GM12878 (cell line): ENCODE measurements at regions not wholly inside any gene's neighbourhood (a gene's known extent, or its start where the extent isn't known, plus 50 kb on each side); places are given as distances from the start of the nearest gene placed in this dataset.

Experiments used
- ATAC-seq: fragments of 200-7000 bp; cut with Tn5 transposase; 3 replicates; pipeline ENCODE4 v1.9.1; 2020; ENCODE audit warnings: mild to moderate bottlenecking, moderate library complexity
- BruUV-seq: library from RNA; stranded (reverse); fragments of 400-500 nt; replicated peaks from 2 replicates; lab custom pipeline; 2021; lab: Mats Ljungman, UMichigan
- CTCF ChIA-PET: fragments of 300-600 bp; sonication (Branson Sonifier 250); formaldehyde crosslinking; extraction: SDS; loops from one replicate; lab custom pipeline; 2021; ENCODE audit warnings: inconsistent platforms; lab: Yijun Ruan, JAX
- POLR2A ChIA-PET: fragments of 350-600 bp; formaldehyde crosslinking; extraction: SDS; loops from one replicate; lab custom pipeline; 2021; ENCODE audit warnings: inconsistent platforms; lab: Charles Lee
- RAD21 ChIA-PET: fragments of 300-600 bp; sonication (Branson Sonifier 250); formaldehyde crosslinking; loops from one replicate; lab custom pipeline; 2023; ENCODE audit warnings: antibody characterized with exemption; ENCODE audit not compliant: unreplicated experiment; lab: Charles Lee
- SMC1A ChIA-PET: fragments of 300-600 bp; sonication (Branson Sonifier 250); formaldehyde crosslinking; loops from one replicate; lab custom pipeline; 2023; ENCODE audit not compliant: unreplicated experiment, uncharacterized antibody; lab: Charles Lee
- DNase-seq: peaks from one replicate; pipeline ENCODE4 v3.0.0-alpha.2; 2011; ENCODE audit warnings: low read depth, low spot score
- FAIRE-seq: peaks from 3 replicates; lab custom pipeline; 2011; peaks lifted over from hg19 to GRCh38; lab: Jason Lieb, UNC
- H2AFZ ChIP-seq: 2 replicates; pipeline ENCODE4 v1.6.0; 2011; ENCODE audit warnings: low read depth, low read length, control low read depth; ENCODE audit not compliant: control insufficient read depth
- H3K27ac ChIP-seq: 2 replicates; pipeline ENCODE4 v1.5.1; 2011; ENCODE audit warnings: control low read depth; ENCODE audit not compliant: control insufficient read depth, insufficient read depth
- H3K27me3 ChIP-seq, 2 experiments: replicated peaks in 1 of 2; 2 replicates each; pipeline versions ENCODE4 v1.6.0 to v1.6.1; 2011; ENCODE audit warnings: low read length in 1 of 2; ENCODE audit not compliant: control insufficient read depth in 2 of 2, insufficient read depth in 2 of 2
- H3K36me3 ChIP-seq, 2 experiments: 2 replicates each; pipeline ENCODE4 v1.5.1; 2011; ENCODE audit warnings: low read length in 1 of 2; ENCODE audit not compliant: control insufficient read depth in 2 of 2, insufficient read depth in 2 of 2
- H3K4me1 ChIP-seq: 2 replicates; pipeline ENCODE4 v1.6.1; 2011; ENCODE audit warnings: mild to moderate bottlenecking, low read length, moderate library complexity, mixed read lengths; ENCODE audit not compliant: control insufficient read depth, insufficient read depth
- H3K4me2 ChIP-seq: 2 replicates; pipeline ENCODE4 v1.6.0; 2011; ENCODE audit warnings: control low read depth; ENCODE audit not compliant: control insufficient read depth, insufficient read depth
- H3K4me3 ChIP-seq: fragments of 200-600 bp; sonication (generic); 2 replicates; pipeline ENCODE4 v1.5.1; 2016
- H3K79me2 ChIP-seq: 2 replicates; pipeline ENCODE4 v1.6.0; 2011; ENCODE audit warnings: low read length; ENCODE audit not compliant: control insufficient read depth, insufficient read depth
- H3K9ac ChIP-seq: 2 replicates; pipeline ENCODE4 v1.8.0; 2011; ENCODE audit warnings: low read length, control low read depth, mixed read lengths; ENCODE audit not compliant: control insufficient read depth, insufficient read depth
- H3K9me3 ChIP-seq: replicated peaks from 3 replicates; pipeline ENCODE4 v1.5.1; 2011; ENCODE audit warnings: mild to moderate bottlenecking, low read length; ENCODE audit not compliant: control insufficient read depth, insufficient read depth
- H4K20me1 ChIP-seq: 2 replicates; pipeline ENCODE4 v1.6.0; 2011; ENCODE audit not compliant: control insufficient read depth, insufficient read depth
- BCL11A ChIP-seq: IDR thresholded peaks from 2 replicates; pipeline ENCODE4 v1.6.1; 2011; ENCODE audit warnings: low read depth, low read length
- CUX1 ChIP-seq: IDR thresholded peaks from 2 replicates; pipeline ENCODE4 v1.6.1; 2012; ENCODE audit warnings: improper control_type of control experiment, low read depth, low read length; ENCODE audit not compliant: insufficient replicate concordance
- EGR1 ChIP-seq, 2 experiments: IDR thresholded peaks; 1 replicate in 1 of 2; 2 replicates in 1 of 2; pipeline ENCODE4 v1.6.1; 2011 to 2012; ENCODE audit warnings: low read depth in 2 of 2, low read length in 2 of 2, borderline replicate concordance in 1 of 2, mild to moderate bottlenecking in 1 of 2, moderate library complexity in 1 of 2
- FOXK2 ChIP-seq: fragments of 450-650 bp; IDR thresholded peaks from 2 replicates; pipeline ENCODE4 v1.6.1; 2017; ENCODE audit warnings: mild to moderate bottlenecking, moderate library complexity
- FOXM1 ChIP-seq: IDR thresholded peaks from 2 replicates; pipeline ENCODE4 v1.6.1; 2012; ENCODE audit warnings: low read depth, mild to moderate bottlenecking, inconsistent platforms, low read length, moderate library complexity
- NR2C1 ChIP-seq: fragments of 450-650 bp; IDR thresholded peaks from 2 replicates; pipeline ENCODE4 v1.6.1; 2017; ENCODE audit warnings: antibody characterized with exemption, mild to moderate bottlenecking, moderate library complexity
- PBX3 ChIP-seq: IDR thresholded peaks from 2 replicates; pipeline ENCODE4 v1.6.1; 2011; ENCODE audit warnings: mild to moderate bottlenecking, low read depth, low read length, moderate library complexity; ENCODE audit not compliant: insufficient replicate concordance
- SRF ChIP-seq, 2 experiments: IDR thresholded peaks; 2 replicates each; pipeline ENCODE4 v1.6.1; 2011; ENCODE audit warnings: low read depth in 2 of 2, low read length in 2 of 2, mild to moderate bottlenecking in 1 of 2, moderate library complexity in 1 of 2
- STAT1 ChIP-seq: fragments of 450-650 bp; conservative IDR thresholded peaks from 2 replicates; pipeline ENCODE4 v1.6.1; 2014; ENCODE audit warnings: antibody characterized with exemption, mild to moderate bottlenecking
- TARDBP ChIP-seq: IDR thresholded peaks from 2 replicates; pipeline ENCODE4 v1.6.1; 2016; ENCODE audit warnings: borderline replicate concordance
- TCF12 ChIP-seq: IDR thresholded peaks from 2 replicates; pipeline ENCODE4 v1.6.1; 2011; ENCODE audit warnings: low read depth, mild to moderate bottlenecking, low read length
- WGBS: methylation state at CpG from one replicate; pipeline ENCODE4 v1.1.6; 2016; ENCODE audit warnings: low lambda C conversion rate; ENCODE audit not compliant: insufficient replicate concordance, insufficient coverage; ENCODE audit errors: missing lambda C conversion rate; 5-methylcytosine and 5-hydroxymethylcytosine counted together
- in situ Hi-C: fragments of 300-500 bp; cut with MboI; formaldehyde crosslinking; loops from 9 replicates; pipeline ENCODE4 v1.14.3; 2018; ENCODE audit warnings: mixed read lengths
- intact Hi-C: fragments of 100-400 bp; cut with micrococcal nuclease; formaldehyde crosslinking; loops from one replicate; pipeline ENCODE4 v1.14.2; 2022; ENCODE audit not compliant: unreplicated experiment
- TF ChIP-seq, protein P1 (sequence below): fragments of 450-650 bp; IDR thresholded peaks from 2 replicates; pipeline ENCODE4 v1.6.1; 2017; ENCODE audit warnings: low read depth, mild to moderate bottlenecking, moderate library complexity

GRCh38 chr20:50285376-50286173 is 94.9 kb downstream of the CEBPB start (continued):
- no peak for TF ChIP-seq CUX1
- TF ChIP-seq STAT1 = no peak
- no peak for TF ChIP-seq SRF (IDR thresholded peaks at IDR 0.05; ENCODE audit: low read depth in 2 of 2, low read length in 2 of 2)

GRCh38 chr20:50286174-50286511 is 95.5 kb downstream of the CEBPB start:
- RAD21 ChIA-PET = interaction anchor here (1.7 kb wide), 1 partner anchor 52 kb away, joined by 6 read pairs; no protein-coding TSS in a partner anchor
- CTCF ChIA-PET = no interaction called here
- Histone ChIP-seq H3K4me2 (peak overlapping the region; percentile 97), H3K9ac (peak overlapping the region; percentile 42), H3K27ac (peak overlapping the region; percentile 59), H3K27me3 (no peaks in the 10 kb centered on the region), H4K20me1 (no peaks in the 10 kb centered on the region), H3K36me3 (no peaks in the 10 kb centered on the region), H2AFZ (peak overlapping the region; percentile 73), H3K9me3 (no peaks in the 10 kb centered on the region), H3K4me3 (peak overlapping the region; percentile 39), H3K79me2 (no peaks in the 10 kb centered on the region), H3K4me1 (peaks cover 24% of the 10 kb centered on the region)
- ATAC-seq (peak; percentile 69), FAIRE-seq (peak; percentile 91), DNase-seq (peak; percentile 13)
- intact Hi-C loops = loop anchor here (5.0 to 10.0 kb wide), 2 partner anchors 99 to 176 kb away; no protein-coding TSS in a partner anchor
- 14% methylated on average over 9 of the region's 9 CpGs for WGBS
- in situ Hi-C loops = no loop called here
- SMC1A ChIA-PET = interaction anchor here (2.0 kb wide), 1 partner anchor 63 kb away, joined by 5 read pairs; no protein-coding TSS in a partner anchor
- POLR2A ChIA-PET = no interaction called here
- BruUV-seq = no TSS peak
- TF ChIP-seq, protein P1, sequence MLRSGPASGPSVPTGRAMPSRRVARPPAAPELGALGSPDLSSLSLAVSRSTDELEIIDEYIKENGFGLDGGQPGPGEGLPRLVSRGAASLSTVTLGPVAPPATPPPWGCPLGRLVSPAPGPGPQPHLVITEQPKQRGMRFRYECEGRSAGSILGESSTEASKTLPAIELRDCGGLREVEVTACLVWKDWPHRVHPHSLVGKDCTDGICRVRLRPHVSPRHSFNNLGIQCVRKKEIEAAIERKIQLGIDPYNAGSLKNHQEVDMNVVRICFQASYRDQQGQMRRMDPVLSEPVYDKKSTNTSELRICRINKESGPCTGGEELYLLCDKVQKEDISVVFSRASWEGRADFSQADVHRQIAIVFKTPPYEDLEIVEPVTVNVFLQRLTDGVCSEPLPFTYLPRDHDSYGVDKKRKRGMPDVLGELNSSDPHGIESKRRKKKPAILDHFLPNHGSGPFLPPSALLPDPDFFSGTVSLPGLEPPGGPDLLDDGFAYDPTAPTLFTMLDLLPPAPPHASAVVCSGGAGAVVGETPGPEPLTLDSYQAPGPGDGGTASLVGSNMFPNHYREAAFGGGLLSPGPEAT = no peak
- TF ChIP-seq NR2C1 (no peak), BCL11A (no peak), FOXK2 (no peak), TCF12 (no peak), FOXM1 (no peak), PBX3 (no peak), TARDBP (no peak), EGR1 (IDR thresholded peaks at IDR 0.05; ENCODE audit: borderline replicate concordance in 1 of 2, low read depth in 2 of 2, low read length in 2 of 2) (no peak)
